Fibroblast of lung (primary cell): ENCODE measurements at regions not wholly inside any gene's neighbourhood (a gene's known extent, or its start where the extent isn't known, plus 50 kb on each side); places are given as distances from the start of the nearest gene placed in this dataset.

ENCODE experiments used
- EZH2 ChIP-seq: IDR thresholded peaks from 2 replicates; pipeline ENCODE4 v1.5.1; 2012; ENCODE audit warnings: low read length, control low read depth, mild to moderate bottlenecking; ENCODE audit errors: missing control alignments
- TF ChIP-seq, protein P1 (sequence below), 2 donors: IDR thresholded peaks in 1 of 2; conservative IDR thresholded peaks in 1 of 2; 1 replicate in 1 of 2; 2 replicates in 1 of 2; pipeline ENCODE4 v1.5.1; 2011 to 2012; ENCODE audit warnings: low read length in 2 of 2, control low read depth in 1 of 2, inconsistent platforms in 1 of 2, low read depth in 1 of 2, mild to moderate bottlenecking in 1 of 2

GRCh38 chr16:85392756-85393673 is 220.1 kb upstream of the GSE1 start:
- TF ChIP-seq, protein P1, sequence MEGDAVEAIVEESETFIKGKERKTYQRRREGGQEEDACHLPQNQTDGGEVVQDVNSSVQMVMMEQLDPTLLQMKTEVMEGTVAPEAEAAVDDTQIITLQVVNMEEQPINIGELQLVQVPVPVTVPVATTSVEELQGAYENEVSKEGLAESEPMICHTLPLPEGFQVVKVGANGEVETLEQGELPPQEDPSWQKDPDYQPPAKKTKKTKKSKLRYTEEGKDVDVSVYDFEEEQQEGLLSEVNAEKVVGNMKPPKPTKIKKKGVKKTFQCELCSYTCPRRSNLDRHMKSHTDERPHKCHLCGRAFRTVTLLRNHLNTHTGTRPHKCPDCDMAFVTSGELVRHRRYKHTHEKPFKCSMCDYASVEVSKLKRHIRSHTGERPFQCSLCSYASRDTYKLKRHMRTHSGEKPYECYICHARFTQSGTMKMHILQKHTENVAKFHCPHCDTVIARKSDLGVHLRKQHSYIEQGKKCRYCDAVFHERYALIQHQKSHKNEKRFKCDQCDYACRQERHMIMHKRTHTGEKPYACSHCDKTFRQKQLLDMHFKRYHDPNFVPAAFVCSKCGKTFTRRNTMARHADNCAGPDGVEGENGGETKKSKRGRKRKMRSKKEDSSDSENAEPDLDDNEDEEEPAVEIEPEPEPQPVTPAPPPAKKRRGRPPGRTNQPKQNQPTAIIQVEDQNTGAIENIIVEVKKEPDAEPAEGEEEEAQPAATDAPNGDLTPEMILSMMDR (conservative IDR thresholded peaks at IDR 0.05 in 1 of 2, IDR thresholded peaks at IDR 0.05 in 1 of 2; ENCODE audit: low read depth in 1 of 2, low read length in 2 of 2), result no peak
- no peak for TF ChIP-seq EZH2
